ENCODE measurements at regions not wholly inside any gene's neighbourhood (a gene's known extent, or its start where the extent isn't known, plus 50 kb on each side); places are given as distances from the start of the nearest gene placed in this dataset.
"Not testable (repeated sequence)": the region's sequence is repeated elsewhere in the genome, so short reads cannot be mapped to it uniquely, and the experiment has no call there.

DNA sequence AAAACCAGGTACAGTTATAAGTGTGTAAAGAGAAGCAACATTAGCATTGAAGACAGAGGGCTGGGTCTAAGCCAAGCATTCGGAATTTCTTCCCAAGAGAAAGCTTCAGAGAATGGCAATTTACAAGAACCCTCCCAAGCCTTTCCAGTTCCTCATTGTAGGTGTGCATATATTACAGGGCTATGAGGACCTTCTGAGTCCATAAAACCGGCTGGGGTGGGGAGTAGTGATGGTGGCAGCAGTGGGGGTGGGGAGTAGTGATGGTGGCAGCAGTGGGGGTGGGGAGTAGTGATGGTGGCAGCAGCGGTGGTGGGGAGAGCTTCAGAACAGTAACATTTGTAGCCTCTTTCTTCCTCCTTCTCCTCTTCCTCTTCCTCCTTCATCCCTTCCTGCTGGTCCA, 368.7 kb upstream of the UMPS start:
- TF ChIP-seq, protein P1, sequence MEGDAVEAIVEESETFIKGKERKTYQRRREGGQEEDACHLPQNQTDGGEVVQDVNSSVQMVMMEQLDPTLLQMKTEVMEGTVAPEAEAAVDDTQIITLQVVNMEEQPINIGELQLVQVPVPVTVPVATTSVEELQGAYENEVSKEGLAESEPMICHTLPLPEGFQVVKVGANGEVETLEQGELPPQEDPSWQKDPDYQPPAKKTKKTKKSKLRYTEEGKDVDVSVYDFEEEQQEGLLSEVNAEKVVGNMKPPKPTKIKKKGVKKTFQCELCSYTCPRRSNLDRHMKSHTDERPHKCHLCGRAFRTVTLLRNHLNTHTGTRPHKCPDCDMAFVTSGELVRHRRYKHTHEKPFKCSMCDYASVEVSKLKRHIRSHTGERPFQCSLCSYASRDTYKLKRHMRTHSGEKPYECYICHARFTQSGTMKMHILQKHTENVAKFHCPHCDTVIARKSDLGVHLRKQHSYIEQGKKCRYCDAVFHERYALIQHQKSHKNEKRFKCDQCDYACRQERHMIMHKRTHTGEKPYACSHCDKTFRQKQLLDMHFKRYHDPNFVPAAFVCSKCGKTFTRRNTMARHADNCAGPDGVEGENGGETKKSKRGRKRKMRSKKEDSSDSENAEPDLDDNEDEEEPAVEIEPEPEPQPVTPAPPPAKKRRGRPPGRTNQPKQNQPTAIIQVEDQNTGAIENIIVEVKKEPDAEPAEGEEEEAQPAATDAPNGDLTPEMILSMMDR (IDR thresholded peaks at IDR 0.05; ENCODE audit: low read depth, low read length, missing control alignments): no peak
- H3K4me3 ChIP-seq (ENCODE audit: low read depth, low read length): no peak overlapping the region
- no peak for DNase-seq (ENCODE audit: low read depth)

DNA sequence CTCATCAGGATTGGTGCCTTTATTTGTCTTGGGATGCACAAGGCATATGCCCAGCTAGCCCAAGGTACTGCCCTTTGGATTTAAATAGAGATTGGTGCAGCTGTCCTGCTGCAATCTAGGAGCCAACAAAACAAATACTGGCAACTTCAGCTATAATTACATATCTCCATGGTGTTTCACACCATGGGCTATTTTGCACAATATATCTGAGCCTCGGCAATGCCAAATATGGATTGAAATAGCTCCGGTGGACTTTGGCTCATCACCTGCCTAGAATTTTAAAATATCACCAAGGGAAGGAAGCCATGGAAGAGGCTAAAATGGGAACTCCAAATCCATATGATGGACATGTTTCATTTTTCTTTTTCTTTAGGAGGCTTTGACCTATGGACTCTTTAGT, 367.8 kb upstream of the UMPS start:
- TF ChIP-seq, protein P1 (IDR thresholded peaks at IDR 0.05; ENCODE audit: low read depth, low read length, missing control alignments): no peak

DNA sequence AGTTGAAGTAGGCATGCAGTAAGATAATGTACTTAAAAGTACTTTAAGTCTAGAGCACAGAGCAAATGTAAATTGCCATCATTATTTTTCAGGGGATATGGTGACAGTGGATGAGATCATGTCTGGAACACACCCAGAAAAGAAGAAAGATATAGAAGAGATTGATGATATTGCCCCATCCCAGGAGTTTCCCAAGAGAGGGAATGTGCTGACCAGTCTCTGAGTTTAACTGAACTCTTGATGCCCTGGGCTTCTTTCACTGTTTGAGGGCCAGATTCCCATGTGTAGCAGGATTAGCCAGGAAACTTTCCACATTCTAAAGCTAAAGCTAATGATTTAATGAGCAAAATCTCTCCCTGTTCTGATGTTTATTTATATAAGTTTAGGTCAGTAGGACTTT, 366.8 kb upstream of the UMPS start:
- TF ChIP-seq, protein P1 (IDR thresholded peaks at IDR 0.05; ENCODE audit: low read depth, low read length, missing control alignments): no peak
- no peak overlapping the region for H3K4me3 ChIP-seq (ENCODE audit: low read depth, low read length)
- no peak for DNase-seq (ENCODE audit: low read depth)

More for the DNA sequence above, 367.8 kb upstream of the UMPS start:
- no peak overlapping the region for H3K4me3 ChIP-seq (ENCODE audit: low read depth, low read length)
- DNase-seq (ENCODE audit: low read depth): no peak

DNA sequence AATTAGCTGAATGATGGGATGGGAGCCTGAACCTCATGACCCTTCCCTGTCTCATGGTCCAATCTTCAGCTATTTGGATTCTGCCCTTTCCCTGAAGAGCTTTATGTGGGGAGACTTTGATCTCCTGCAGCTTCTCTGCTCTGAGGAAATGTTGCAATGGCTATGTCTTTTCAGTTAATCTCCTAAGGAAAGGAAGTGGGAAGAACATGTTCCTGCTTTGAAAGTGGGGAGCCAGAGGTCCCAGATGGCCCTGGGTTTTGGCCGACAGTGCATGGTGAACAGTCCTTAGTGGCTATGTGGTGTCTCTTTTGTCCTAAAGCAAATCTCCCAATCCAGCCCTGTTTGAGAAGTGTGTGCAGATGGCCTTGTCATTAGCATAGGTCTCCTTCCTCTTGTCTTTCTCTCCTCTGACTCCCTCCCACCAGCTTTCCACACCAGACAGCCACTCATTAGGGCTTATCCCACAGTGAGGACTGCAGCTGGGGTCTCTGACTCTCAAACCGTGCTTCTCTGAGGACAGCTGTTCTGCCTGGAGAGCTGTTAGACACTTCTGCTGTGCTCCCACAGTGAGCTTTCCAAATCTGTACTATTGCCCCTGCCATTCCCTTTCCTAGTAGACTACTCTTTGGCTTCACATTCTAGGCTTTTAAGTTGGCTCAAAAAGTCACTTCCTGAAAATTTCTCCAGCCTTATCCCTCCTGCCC, 365.8 kb upstream of the UMPS start:
- DNase-seq (ENCODE audit: low read depth): no peak
- TF ChIP-seq, protein P1 (IDR thresholded peaks at IDR 0.05; ENCODE audit: low read depth, low read length, missing control alignments): no peak
- H3K4me3 ChIP-seq (ENCODE audit: low read depth, low read length): no peak overlapping the region

DNA sequence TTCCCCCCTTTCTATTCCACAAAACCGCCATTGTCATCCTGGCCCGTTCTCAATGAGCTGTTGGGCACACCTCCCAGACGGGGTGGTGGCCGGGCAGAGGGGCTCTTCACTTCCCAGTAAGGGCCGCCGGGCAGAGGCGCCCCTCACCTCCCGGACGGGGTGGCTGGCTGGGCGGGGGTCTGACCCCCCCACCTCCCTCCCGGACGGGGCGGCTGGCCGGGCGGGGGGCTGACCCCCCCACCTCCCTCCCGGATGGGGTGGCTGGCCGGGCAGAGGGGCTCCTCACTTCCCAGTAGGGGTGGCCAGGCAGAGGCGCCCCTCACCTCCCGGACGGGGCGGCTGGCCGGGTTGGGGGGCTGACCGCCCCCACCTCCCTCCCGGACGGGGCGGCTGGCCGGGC, 363.6 kb upstream of the UMPS start:
- not testable (repeated sequence) for H3K4me3 ChIP-seq (ENCODE audit: low read depth, low read length); DNase-seq (ENCODE audit: low read depth)

DNA sequence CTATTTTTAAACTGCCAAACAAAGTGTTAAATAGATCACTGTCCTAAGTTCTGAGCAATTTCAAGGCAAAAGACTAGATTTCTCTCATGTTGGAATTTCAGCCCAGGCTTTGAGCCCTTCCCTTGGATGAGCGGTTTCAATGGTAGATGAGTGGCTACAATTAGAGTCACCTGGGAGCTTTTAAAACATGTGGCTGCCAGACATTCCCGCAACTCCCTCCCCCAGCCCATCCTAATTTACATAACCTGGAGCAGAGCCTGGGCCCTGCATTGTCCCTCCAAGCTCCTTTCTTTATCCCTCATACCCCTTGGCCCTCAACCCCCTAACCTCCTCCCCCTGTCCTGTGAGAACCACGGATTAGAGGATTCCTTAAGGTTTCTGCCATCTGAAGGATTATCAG, 357.5 kb upstream of the UMPS start:
- TF ChIP-seq, protein P1 (IDR thresholded peaks at IDR 0.05; ENCODE audit: low read depth, low read length, missing control alignments): no peak
- no peak overlapping the region for H3K4me3 ChIP-seq (ENCODE audit: low read depth, low read length)
- no peak for DNase-seq (ENCODE audit: low read depth)

DNA sequence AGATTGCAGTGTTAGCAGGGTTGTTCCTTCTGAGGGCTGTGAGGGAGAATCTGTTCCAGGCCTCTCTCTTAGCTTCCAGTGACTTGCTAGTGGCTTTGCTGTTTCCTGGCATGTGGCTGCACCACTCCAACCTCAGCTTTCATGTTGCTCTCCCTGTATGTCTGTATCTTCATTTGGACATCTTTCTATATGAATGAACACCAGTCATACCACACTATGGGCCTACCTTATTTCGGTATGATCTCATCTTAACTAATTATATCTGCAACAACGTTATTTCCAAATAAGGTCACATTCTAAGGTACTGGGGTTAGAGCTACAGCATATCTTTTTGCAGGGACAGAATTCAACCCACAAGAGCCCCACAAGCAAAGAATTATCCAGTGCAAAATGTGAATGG, 356.7 kb upstream of the UMPS start:
- TF ChIP-seq, protein P1 (IDR thresholded peaks at IDR 0.05; ENCODE audit: low read depth, low read length, missing control alignments): no peak
- H3K4me3 ChIP-seq (ENCODE audit: low read depth, low read length): no peak overlapping the region
- peak; percentile 8 for DNase-seq (ENCODE audit: low read depth)

All from GM12864 (cell line).